Osteoblast (primary cell): ENCODE measurements at regions not wholly inside any gene's neighbourhood (a gene's known extent, or its start where the extent isn't known, plus 50 kb on each side); places are given as distances from the start of the nearest gene placed in this dataset.
A peak's percentile ranks its signal among the peaks of the same experiment; 100 is the strongest.

Experiments
- DNase-seq: peaks from one replicate; pipeline ENCODE4 v3.0.0; 2011; ENCODE audit warnings: low spot score, mixed read lengths; ENCODE audit not compliant: insufficient read length; ENCODE audit errors: missing footprints
- H2AFZ ChIP-seq: 2 replicates; pipeline ENCODE4 v1.6.0; 2011; ENCODE audit warnings: mild to moderate bottlenecking, low read length
- H3K27ac ChIP-seq: 2 replicates; pipeline ENCODE4 v1.5.1; 2011; ENCODE audit warnings: mild to moderate bottlenecking, low read depth, low read length, moderate library complexity
- H3K27me3 ChIP-seq: 2 replicates; pipeline ENCODE4 v1.6.0; 2012; ENCODE audit warnings: mild to moderate bottlenecking, control low read depth, inconsistent platforms, low read length, moderate library complexity; ENCODE audit not compliant: insufficient read depth
- H3K36me3 ChIP-seq: 2 replicates; pipeline ENCODE4 v1.5.1; 2011; ENCODE audit warnings: mild to moderate bottlenecking, low read length, control low read depth, moderate library complexity; ENCODE audit not compliant: insufficient read depth
- H3K4me1 ChIP-seq: 2 replicates; pipeline ENCODE4 v1.5.1; 2011; ENCODE audit warnings: mild to moderate bottlenecking, low read length, control low read depth, moderate library complexity; ENCODE audit not compliant: insufficient read depth
- H3K4me2 ChIP-seq: 2 replicates; pipeline ENCODE4 v1.6.0; 2011; ENCODE audit warnings: mild to moderate bottlenecking, low read length; ENCODE audit not compliant: insufficient read depth
- H3K4me3 ChIP-seq: fragments of 200-600 bp; sonication (generic); 3 replicates; pipeline ENCODE4 v1.5.1; 2012; ENCODE audit warnings: mild to moderate bottlenecking, low read length, inconsistent platforms; ENCODE audit not compliant: insufficient read depth
- H3K79me2 ChIP-seq: 2 replicates; pipeline ENCODE4 v1.6.0; 2012; ENCODE audit warnings: mild to moderate bottlenecking, low read length, control low read depth, inconsistent platforms; ENCODE audit not compliant: insufficient read depth
- H3K9me3 ChIP-seq: 2 replicates; pipeline ENCODE4 v1.5.1; 2011; ENCODE audit warnings: low read depth, low read length, control low read depth
- H4K20me1 ChIP-seq: 2 replicates; pipeline ENCODE4 v1.6.0; 2012; ENCODE audit warnings: mild to moderate bottlenecking, low read length, control low read depth; ENCODE audit not compliant: insufficient read depth
- TF ChIP-seq, protein P1 (sequence below): IDR thresholded peaks from 2 replicates; pipeline ENCODE4 v1.5.1; 2011; ENCODE audit warnings: mild to moderate bottlenecking, low read depth, low read length, moderate library complexity; ENCODE audit errors: extremely low read depth

DNA sequence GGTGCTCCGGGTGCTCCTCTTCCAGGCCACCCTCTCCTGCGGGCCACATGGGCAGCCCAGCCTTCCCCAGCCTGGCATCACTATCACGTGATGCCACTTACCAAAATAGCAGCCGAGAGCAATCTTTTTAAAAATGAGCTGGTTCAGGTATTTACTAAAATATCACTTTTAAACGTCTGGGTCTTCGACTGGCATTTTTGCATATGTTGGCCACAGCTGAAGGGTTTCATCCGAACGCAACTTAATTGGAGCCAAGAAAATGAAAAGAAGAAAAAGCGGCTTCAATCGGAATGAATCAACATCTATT is 94.6 kb upstream of the ANO1 start:
- H3K4me2 ChIP-seq = no peak overlapping the region
- no peak for DNase-seq
- H3K79me2 ChIP-seq = no peaks in the 10 kb centered on the region
- no peak overlapping the region for H2AFZ ChIP-seq
- H3K27me3 ChIP-seq = peaks cover 69% of the 10 kb centered on the region
- no peak overlapping the region for H3K4me3 ChIP-seq
- TF ChIP-seq, protein P1, sequence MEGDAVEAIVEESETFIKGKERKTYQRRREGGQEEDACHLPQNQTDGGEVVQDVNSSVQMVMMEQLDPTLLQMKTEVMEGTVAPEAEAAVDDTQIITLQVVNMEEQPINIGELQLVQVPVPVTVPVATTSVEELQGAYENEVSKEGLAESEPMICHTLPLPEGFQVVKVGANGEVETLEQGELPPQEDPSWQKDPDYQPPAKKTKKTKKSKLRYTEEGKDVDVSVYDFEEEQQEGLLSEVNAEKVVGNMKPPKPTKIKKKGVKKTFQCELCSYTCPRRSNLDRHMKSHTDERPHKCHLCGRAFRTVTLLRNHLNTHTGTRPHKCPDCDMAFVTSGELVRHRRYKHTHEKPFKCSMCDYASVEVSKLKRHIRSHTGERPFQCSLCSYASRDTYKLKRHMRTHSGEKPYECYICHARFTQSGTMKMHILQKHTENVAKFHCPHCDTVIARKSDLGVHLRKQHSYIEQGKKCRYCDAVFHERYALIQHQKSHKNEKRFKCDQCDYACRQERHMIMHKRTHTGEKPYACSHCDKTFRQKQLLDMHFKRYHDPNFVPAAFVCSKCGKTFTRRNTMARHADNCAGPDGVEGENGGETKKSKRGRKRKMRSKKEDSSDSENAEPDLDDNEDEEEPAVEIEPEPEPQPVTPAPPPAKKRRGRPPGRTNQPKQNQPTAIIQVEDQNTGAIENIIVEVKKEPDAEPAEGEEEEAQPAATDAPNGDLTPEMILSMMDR = no peak
- no peaks in the 10 kb centered on the region for H3K9me3 ChIP-seq
- no peak overlapping the region for H3K27ac ChIP-seq
- H3K36me3 ChIP-seq = no peaks in the 10 kb centered on the region
- no peaks in the 10 kb centered on the region for H3K4me1 ChIP-seq
- H4K20me1 ChIP-seq = no peaks in the 10 kb centered on the region

DNA sequence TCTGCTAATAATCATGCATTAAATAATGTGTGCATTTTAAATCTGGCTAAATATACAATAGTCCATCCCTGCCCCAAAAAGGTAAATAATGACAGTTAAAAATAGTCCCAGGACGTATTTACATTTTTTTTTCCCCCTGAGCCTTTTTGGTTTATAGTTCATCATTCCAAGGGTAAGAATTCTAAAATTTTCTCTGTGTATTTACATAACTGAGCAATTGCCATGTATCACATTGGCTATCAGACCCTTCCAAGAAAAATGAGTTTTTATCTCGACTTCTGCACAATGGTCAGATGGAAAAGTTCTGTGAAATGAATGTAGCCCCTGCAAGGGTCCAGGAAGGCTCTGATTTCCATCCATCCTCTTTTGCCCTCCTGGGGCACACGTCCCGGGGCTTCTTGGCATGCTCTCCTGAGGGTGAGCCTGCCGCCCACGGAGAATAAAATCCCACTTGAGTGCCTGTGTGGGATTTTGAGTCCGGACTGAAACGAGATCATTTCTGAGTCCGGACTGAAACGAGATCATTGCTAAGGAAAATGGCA is 94.1 kb upstream of the ANO1 start:
- Histone ChIP-seq H3K4me2 (no peak overlapping the region), H3K79me2 (no peaks in the 10 kb centered on the region), H3K27ac (no peak overlapping the region), H3K36me3 (no peaks in the 10 kb centered on the region), H2AFZ (no peak overlapping the region), H3K27me3 (peaks cover 69% of the 10 kb centered on the region), H3K4me3 (no peak overlapping the region), H4K20me1 (no peaks in the 10 kb centered on the region), H3K4me1 (no peaks in the 10 kb centered on the region), H3K9me3 (no peaks in the 10 kb centered on the region)
- DNase-seq = no peak
- TF ChIP-seq, protein P1 = no peak

DNA sequence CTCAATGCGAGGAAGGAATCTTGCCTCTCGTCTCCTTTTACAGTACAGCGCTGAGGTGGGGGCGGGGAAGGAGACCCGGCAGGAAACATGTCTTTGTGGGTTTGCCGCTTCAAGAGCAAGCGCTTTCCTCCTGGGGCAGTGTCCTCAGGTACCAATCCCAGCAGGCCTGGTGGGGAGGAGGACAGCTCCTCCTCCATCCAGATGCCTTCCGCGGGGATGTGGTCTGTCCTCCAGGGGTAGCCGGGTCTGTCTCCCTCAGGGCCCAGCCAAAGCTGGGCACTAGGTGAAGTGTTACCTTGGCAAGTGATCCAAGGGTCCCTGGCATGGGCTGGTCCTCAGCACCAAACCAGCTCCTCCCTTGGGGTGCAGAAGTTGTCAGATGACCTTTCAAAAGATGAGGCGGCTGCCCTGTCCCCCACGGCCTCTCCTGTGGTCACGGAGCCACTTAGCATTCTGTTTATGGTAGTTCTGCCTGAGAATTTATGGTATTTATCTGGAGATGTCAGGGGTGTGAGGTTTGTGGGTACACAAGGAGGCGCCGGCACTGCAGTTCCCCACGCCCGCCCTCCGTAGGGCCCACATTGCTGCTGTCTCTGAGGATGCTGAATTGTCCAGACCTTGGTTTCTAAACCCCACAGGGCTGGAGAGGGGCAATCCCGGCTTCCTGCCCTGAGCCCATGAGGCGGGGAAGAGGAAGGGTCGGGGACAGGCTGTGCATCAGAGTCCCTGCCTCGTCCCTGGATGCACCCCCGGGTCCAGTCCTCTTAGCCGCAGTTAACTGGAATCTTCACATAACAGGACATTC is 93.5 kb upstream of the ANO1 start:
- H3K4me1 ChIP-seq = no peaks in the 10 kb centered on the region
- H3K27ac ChIP-seq = no peak overlapping the region
- no peaks in the 10 kb centered on the region for H3K79me2 ChIP-seq
- H3K9me3 ChIP-seq = no peaks in the 10 kb centered on the region
- no peak overlapping the region for H3K4me2 ChIP-seq
- peak; percentile 80 for DNase-seq
- peaks cover 71% of the 10 kb centered on the region for H3K27me3 ChIP-seq
- no peaks in the 10 kb centered on the region for H4K20me1 ChIP-seq
- H3K4me3 ChIP-seq = no peak overlapping the region
- no peak overlapping the region for H2AFZ ChIP-seq
- TF ChIP-seq, protein P1 = no peak
- no peaks in the 10 kb centered on the region for H3K36me3 ChIP-seq

DNA sequence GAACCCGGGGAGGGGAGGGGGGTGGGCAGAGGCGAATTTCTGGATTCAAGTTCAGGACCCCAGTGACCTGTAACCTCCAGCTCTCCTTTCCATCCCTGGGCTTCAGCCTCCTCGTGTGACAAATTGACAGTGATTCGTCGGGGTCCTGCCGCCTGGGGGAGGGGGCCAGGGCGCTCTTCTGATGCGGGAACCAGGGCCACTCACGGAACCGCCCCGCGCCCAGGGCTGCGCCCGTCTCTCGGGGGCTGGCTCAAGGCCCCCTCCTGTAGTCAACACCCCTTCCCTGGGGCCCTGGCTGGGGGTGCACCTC is 92.8 kb upstream of the ANO1 start:
- TF ChIP-seq, protein P1 = no peak
- no peak for DNase-seq
- Histone ChIP-seq H3K36me3 (no peaks in the 10 kb centered on the region), H3K4me2 (no peak overlapping the region), H4K20me1 (no peaks in the 10 kb centered on the region), H3K4me1 (no peaks in the 10 kb centered on the region), H3K79me2 (no peaks in the 10 kb centered on the region), H3K27ac (no peak overlapping the region), H3K27me3 (peaks cover 69% of the 10 kb centered on the region), H2AFZ (no peak overlapping the region), H3K4me3 (no peak overlapping the region), H3K9me3 (no peaks in the 10 kb centered on the region)
